ENCODE measurements at regions not wholly inside any gene's neighbourhood (a gene's known extent, or its start where the extent isn't known, plus 50 kb on each side); places are given as distances from the start of the nearest gene placed in this dataset.

DNA sequence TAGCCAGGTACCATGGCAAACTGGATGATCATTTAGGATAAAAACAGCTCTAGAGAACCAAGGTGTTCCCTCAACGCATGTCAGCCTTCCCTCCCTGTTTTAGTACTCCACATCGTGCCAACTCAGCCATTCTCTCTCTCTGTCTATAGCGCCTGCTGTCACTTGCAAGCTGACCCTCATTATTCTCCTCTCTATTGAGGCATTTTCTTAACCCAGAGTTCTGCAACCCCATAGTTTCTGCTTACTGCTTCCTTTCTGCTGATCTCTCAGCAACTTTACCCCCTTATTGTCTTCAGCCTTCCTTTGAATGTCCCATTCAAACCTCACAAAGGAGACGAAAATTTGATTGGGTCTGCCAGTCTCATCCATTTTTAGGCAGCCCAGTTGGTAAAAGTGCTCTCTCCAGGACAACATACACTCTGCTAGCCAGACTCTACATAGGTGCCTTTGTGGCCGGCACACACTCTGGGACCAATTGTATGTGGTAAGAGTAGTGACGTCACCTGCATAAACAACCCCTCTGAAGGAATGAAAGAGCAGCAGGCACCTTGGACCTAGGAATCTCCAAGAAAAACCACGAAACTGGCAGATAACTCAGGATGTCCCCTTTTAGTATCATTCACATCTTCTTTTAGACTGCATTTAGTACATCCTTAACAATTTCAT, 367.2 kb upstream of the KCNH7 start:
- no peaks in the 10 kb centered on the region for H3K36me3 ChIP-seq (ENCODE audit: low read depth, missing control alignments)
- DNase-seq = no peak
- H3K9me3 ChIP-seq = no peaks in the 10 kb centered on the region
- TF ChIP-seq POLR2A (IDR thresholded peaks at IDR 0.05) (no peak), CTCF (IDR thresholded peaks at IDR 0.05) (no peak)
- H3K4me3 ChIP-seq = no peak overlapping the region
- no peak overlapping the region for H3K27ac ChIP-seq
- H3K4me1 ChIP-seq = no peaks in the 10 kb centered on the region
- intact Hi-C loops (cut with DNase I; ENCODE audit: low total_unique reads) = no loop called here
- H3K27me3 ChIP-seq = no peaks in the 10 kb centered on the region
- WGBS, 2 donors = 70 to 79% methylated on average over 7 of the region's 7 CpGs

DNA sequence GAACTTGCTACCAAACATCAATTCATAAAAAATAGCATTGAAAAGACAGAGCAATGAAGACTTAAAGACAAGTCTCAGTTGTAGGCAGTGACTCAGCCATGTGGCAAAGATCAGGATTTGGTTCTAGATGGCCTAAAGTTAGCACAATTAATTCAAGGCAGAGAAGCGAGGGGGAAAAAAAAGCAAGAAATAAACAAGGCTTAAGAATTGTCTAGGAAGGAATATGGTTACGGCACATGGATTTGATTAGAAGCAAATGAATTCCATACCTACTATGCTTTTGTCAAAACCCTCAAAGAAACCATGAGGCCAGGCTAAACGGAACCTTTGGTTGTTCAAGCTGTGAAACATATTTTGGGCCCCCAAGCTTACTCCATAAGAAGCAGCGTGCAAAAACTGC, 362.2 kb upstream of the KCNH7 start:
- no peaks in the 10 kb centered on the region for H3K27me3 ChIP-seq
- WGBS, 2 donors = 91 to 97% methylated on average over 4 of the region's 4 CpGs
- H3K27ac ChIP-seq = no peak overlapping the region
- no peaks in the 10 kb centered on the region for H3K9me3 ChIP-seq
- no peak overlapping the region for H3K4me3 ChIP-seq
- no peaks in the 10 kb centered on the region for H3K36me3 ChIP-seq (ENCODE audit: low read depth, missing control alignments)
- TF ChIP-seq CTCF (IDR thresholded peaks at IDR 0.05) = no peak
- TF ChIP-seq POLR2A (IDR thresholded peaks at IDR 0.05) = no peak
- H3K4me1 ChIP-seq = no peaks in the 10 kb centered on the region
- intact Hi-C loops (cut with DNase I; ENCODE audit: low total_unique reads) = no loop called here
- no peak for DNase-seq

- no peak overlapping the region for H3K27ac ChIP-seq
- TF ChIP-seq CTCF (IDR thresholded peaks at IDR 0.05) (no peak), POLR2A (IDR thresholded peaks at IDR 0.05) (no peak)
- intact Hi-C loops (cut with DNase I; ENCODE audit: low total_unique reads) = no loop called here
- no peaks in the 10 kb centered on the region for H3K36me3 ChIP-seq (ENCODE audit: low read depth, missing control alignments)
- H3K4me3 ChIP-seq = no peak overlapping the region
- H3K9me3 ChIP-seq = no peaks in the 10 kb centered on the region
- no peaks in the 10 kb centered on the region for H3K4me1 ChIP-seq
- H3K27me3 ChIP-seq = no peaks in the 10 kb centered on the region
- DNase-seq = no peak
- WGBS, 2 donors = 78 to 85% methylated on average over 2 of the region's 2 CpGs
Observed at GRCh38 chr2:163198972-163199371, 360.4 kb upstream of the KCNH7 start.

- no peaks in the 10 kb centered on the region for H3K9me3 ChIP-seq
- no peak for DNase-seq
- no peak overlapping the region for H3K4me3 ChIP-seq
- no peak for TF ChIP-seq POLR2A (IDR thresholded peaks at IDR 0.05)
- no peak for TF ChIP-seq CTCF (IDR thresholded peaks at IDR 0.05)
- intact Hi-C loops (cut with DNase I; ENCODE audit: low total_unique reads) = no loop called here
- no peak overlapping the region for H3K27ac ChIP-seq
- no peaks in the 10 kb centered on the region for H3K27me3 ChIP-seq
- no peaks in the 10 kb centered on the region for H3K4me1 ChIP-seq
- WGBS, 2 donors = 77% methylated on average over 1 of the region's 1 CpG
- H3K36me3 ChIP-seq (ENCODE audit: low read depth, missing control alignments) = no peaks in the 10 kb centered on the region
Observed at GRCh38 chr2:163198007-163198406, 359.4 kb upstream of the KCNH7 start.

DNA sequence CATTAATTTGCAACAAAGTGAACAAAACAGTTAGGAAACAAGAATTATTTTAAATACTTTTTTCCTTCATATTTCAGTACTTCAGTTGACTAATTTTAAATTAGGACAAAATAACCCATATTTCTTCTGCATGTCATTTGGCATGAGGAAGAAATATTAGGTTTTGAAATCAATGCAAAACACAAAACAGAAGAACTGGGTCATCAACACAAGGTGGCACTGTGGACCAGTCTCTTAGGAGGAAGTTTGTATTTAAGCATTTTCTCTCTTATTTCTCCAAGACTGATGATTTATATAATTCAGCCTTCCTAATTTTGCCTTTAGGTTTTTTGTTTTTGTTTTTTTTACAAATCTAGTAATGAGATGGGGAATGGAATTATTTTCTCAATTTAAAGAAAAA, 352.8 kb upstream of the KCNH7 start:
- peak; percentile 30 for DNase-seq
- no peak overlapping the region for H3K4me3 ChIP-seq
- TF ChIP-seq CTCF (IDR thresholded peaks at IDR 0.05) = peak in 2 of 3 experiments; percentile 39 to 43
- no peak for TF ChIP-seq POLR2A (IDR thresholded peaks at IDR 0.05)
- H3K4me1 ChIP-seq = no peaks in the 10 kb centered on the region
- intact Hi-C loops (cut with DNase I; ENCODE audit: low total_unique reads) = no loop called here
- H3K27ac ChIP-seq = no peak overlapping the region
- H3K27me3 ChIP-seq = no peaks in the 10 kb centered on the region
- H3K36me3 ChIP-seq (ENCODE audit: low read depth, missing control alignments) = no peaks in the 10 kb centered on the region
- no peaks in the 10 kb centered on the region for H3K9me3 ChIP-seq
